ENCODE measurements at regions not wholly inside any gene's neighbourhood (a gene's known extent, or its start where the extent isn't known, plus 50 kb on each side); places are given as distances from the start of the nearest gene placed in this dataset.
"Not testable (repeated sequence)": the region's sequence is repeated elsewhere in the genome, so short reads cannot be mapped to it uniquely, and the experiment has no call there.

DNA sequence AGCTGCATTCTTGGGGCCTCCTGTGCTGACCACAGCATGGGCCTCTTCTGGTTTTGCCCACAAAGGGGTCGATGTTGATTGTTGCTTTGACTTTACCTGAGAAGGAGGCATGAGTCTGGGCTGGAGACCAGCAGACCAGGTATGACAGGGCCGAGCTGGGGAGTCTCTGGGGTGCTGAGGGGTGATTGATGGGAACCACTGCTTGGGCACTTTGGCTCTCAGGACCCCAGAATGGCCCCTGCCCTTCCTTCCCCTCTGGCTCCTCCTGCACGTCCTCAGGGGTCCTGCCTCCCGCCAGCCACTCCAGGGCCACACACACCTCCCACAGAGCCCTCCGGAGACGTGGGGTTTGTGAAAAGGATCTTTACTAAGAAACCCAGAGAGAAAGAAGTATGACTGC is 70.0 kb downstream of the TMEM121 start:
- H3K27me3 Mint-ChIP-seq, H3K4me3 Mint-ChIP-seq, ATAC-seq, H3K27ac Mint-ChIP-seq, H3K4me1 Mint-ChIP-seq, H3K9me3 Mint-ChIP-seq, DNase-seq: not testable (repeated sequence)

DNA sequence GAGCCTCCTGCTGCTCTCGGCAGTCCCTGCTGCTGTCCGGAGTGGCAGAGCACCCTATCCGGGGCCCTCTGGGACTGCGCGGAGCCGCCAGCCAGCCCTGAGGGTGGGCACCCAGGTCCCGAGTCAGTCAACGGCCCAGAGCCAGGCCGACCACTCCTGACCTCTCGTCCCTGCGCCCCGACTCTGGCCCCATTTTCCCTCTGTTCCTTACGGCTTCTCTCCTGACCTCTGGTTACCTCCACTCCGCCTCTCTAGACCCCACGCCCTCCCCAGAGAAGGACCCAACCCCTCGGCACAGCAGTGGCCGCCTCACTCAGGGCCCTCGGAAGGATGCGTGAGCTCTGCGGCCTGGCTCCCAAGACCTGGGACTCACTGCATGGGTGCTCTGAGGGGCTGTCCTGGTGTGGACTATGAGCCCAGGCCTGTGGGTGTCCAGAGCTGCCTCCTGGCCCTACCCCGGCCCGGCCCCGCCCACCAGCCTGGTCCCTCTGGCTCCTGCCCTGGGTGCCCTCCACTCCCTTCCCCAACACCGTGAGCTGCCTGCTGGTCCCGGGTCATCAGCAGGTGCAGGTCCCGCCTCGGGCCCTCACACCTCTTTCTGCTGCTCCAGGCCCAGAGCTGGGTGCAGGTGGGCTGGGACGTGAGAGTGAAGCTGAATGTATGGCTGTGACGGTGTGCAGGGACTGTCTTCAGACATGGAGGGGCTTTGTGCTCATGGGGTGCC is 71.8 kb downstream of the TMEM121 start:
- DNase-seq, H3K4me1 Mint-ChIP-seq, H3K4me3 Mint-ChIP-seq, H3K27me3 Mint-ChIP-seq, H3K27ac Mint-ChIP-seq, H3K9me3 Mint-ChIP-seq: not testable (repeated sequence)
- peak; percentile 2 for ATAC-seq

DNA sequence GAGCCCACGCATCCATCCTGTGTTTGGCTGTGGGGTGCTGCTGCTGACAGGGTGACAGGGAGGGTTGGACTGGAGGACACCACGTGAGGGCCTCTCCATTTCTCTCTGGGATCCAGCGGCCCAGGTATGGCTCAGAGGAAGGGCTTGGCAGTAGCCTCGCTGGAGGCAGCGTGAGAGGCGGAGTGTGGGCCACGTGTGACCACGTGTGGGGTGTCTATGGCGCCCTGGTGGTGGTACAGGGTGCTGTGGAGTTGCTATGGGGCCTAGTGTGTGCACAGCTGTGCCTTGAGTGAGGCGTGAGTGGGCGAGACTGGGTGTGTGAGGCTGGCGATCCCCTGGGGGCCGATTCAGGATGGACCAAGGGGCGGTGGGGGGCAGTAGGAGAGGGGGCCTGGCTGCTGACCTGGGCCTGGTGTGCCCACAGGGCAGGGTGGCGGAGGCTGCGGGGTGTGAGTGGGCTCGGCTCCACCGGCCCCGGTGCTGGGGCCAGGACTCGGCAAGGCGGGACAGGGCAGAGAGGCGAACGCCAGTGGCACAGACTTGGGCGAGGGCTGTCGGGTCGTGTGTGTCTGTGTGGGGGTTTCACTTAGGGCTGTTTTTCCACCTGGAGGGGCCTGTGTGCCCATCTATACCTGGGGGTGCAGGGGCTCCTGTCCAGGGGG is 72.7 kb downstream of the TMEM121 start:
- not testable (repeated sequence) for H3K9me3 Mint-ChIP-seq, H3K27ac Mint-ChIP-seq, H3K4me3 Mint-ChIP-seq, H3K27me3 Mint-ChIP-seq, DNase-seq, H3K4me1 Mint-ChIP-seq
- peak; percentile 27 for ATAC-seq

DNA sequence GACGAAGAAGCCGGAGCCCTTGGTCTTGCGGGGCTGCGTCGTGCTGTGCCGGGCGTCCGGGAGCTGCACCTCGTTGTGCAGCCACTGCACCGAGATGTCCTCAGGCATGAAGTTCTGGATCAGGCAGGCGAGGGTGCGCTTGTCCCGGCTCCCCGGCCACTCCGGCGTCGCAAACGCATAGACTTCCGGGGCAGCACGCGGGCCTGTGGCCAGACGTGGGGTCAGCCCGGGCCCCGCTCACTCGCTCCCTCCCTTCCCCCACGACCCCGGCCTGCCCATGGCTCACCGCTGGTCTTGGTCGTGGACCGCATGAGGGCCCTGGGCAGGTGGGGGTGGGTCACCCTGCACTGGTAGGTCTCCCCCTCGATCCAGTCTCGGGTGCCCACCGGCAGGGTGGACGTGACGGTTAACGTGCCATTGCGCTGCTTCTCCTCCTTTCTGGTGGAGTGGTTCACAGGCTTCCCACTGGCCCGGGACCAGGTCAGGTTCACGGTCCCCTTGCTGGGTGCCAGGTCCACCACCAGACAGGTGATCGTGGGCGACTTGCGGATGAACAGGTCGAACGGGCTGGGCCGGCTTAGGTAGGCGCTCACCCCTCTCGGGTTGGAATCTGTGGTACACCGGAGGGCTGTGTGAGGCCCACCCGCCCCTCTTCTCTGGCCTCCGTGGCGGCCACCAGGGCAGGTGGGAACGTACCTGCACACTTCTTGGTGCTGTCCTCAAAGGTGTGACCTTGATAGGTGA is 74.0 kb downstream of the TMEM121 start:
- H3K4me3 Mint-ChIP-seq, H3K9me3 Mint-ChIP-seq, H3K27me3 Mint-ChIP-seq, H3K27ac Mint-ChIP-seq, H3K4me1 Mint-ChIP-seq, DNase-seq: not testable (repeated sequence)
- peak; percentile 21 for ATAC-seq

DNA sequence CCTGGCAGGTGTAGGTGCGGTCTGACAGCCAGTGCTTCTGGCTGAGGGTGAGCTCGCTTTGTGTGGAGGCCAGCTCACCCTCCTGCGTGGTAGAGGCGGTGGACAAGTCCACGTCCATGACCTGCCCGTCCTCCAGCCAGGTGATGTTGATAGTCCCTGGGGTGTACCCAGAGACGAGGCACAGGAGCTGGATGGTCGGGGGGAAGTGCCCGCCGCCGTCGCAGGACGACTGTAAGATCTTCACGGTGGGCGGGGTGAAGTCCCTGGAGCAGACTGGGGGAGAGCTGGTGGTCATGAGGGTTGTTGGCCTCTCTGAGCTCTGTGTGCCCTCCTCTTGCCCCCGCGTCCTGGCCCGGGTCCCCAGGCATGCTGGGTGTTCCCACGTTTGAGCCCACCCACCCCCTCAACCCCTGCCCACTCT is 74.6 kb downstream of the TMEM121 start:
- no peaks in the 10 kb centered on the region for H3K9me3 Mint-ChIP-seq
- no peak for ATAC-seq

DNA sequence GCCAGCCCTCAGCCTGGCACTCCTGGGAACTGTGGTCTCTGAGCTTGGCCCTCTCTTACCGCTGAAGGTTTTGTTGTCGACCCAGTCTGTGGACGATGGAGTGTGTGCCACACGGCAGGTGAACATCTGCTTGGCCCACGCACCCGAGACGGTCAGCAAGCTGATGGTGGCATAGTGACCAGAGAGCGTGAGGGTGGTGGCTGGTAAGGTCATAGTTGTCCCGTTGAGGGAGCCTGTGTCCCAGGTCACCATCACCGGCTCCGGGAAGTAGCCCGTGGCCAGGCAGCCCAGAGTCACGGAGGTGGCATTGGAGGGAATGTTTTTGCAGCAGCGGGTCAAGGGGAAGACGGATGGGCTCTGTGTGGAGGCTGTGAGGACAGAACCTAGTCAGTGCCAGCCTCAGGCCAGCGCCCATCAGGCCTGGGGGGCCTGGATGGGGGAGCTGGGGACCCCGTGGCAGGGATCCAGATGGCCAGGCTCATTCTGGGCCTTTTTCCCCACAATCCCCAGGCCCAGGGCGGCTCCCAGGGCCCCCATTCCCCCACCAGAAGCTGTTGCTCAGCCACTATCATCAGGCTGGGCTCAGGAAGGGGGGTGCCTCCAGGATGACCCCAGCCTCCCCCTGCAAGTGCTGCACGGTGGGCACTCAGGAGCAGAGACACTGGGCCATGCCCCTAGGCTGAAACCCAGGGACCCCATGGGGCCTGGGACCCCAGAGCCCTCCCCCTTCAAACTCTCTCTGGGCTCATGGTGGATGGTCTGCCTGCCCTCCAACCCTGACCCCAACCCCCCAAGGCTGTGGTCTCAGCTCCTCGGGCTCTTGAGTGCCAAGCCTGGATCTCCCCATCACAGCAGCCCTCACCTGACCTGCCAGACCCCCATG is 75.2 kb downstream of the TMEM121 start:
- Mint-ChIP-seq H3K9me3 (no peaks in the 10 kb centered on the region), H3K27ac (peak overlapping the region in 1 of 2 donors; percentile 74), H3K4me1 (peaks cover 6% of the 10 kb centered on the region), H3K27me3 (no peaks in the 10 kb centered on the region), H3K4me3 (no peak overlapping the region)
- DNase-seq (no peak), ATAC-seq (peak; percentile 6)

More for the DNA sequence above, 74.6 kb downstream of the TMEM121 start:
- H3K27me3 Mint-ChIP-seq = no peaks in the 10 kb centered on the region
- H3K4me1 Mint-ChIP-seq = peaks cover 3% of the 10 kb centered on the region
- no peak overlapping the region for H3K27ac Mint-ChIP-seq
- DNase-seq = no peak
- H3K4me3 Mint-ChIP-seq = no peak overlapping the region

DNA sequence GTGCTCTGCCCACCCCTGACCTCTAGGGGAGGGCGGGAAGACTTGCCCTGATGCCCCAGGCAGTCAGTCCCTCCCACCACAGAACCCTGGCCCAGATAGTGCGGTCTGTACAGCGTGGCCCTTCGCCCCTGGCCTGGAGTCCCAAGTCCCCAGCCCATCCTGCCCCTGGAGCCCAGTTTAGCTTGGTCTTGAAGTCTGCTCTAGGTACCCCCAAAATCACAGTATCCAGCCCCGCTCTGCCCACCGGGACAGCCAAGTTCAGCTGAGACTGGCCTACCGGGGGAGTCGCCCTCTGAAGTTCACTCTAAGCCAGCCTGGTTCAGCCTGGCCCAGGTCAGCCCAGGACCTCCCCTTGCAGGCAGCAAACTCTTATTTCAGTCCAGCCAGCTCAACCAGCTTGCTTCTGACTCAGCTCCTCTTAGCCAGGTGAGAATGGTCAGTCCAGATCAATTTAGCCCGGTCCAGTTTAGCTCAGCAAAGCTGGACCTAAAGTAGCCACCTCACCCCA is 75.9 kb downstream of the TMEM121 start:
- no peak for ATAC-seq
- peaks cover 6% of the 10 kb centered on the region for H3K4me1 Mint-ChIP-seq
- no peaks in the 10 kb centered on the region for H3K27me3 Mint-ChIP-seq
- DNase-seq = no peak
- no peak overlapping the region for H3K4me3 Mint-ChIP-seq
- no peaks in the 10 kb centered on the region for H3K9me3 Mint-ChIP-seq
- H3K27ac Mint-ChIP-seq = peak overlapping the region; percentile 16 to 74

DNA sequence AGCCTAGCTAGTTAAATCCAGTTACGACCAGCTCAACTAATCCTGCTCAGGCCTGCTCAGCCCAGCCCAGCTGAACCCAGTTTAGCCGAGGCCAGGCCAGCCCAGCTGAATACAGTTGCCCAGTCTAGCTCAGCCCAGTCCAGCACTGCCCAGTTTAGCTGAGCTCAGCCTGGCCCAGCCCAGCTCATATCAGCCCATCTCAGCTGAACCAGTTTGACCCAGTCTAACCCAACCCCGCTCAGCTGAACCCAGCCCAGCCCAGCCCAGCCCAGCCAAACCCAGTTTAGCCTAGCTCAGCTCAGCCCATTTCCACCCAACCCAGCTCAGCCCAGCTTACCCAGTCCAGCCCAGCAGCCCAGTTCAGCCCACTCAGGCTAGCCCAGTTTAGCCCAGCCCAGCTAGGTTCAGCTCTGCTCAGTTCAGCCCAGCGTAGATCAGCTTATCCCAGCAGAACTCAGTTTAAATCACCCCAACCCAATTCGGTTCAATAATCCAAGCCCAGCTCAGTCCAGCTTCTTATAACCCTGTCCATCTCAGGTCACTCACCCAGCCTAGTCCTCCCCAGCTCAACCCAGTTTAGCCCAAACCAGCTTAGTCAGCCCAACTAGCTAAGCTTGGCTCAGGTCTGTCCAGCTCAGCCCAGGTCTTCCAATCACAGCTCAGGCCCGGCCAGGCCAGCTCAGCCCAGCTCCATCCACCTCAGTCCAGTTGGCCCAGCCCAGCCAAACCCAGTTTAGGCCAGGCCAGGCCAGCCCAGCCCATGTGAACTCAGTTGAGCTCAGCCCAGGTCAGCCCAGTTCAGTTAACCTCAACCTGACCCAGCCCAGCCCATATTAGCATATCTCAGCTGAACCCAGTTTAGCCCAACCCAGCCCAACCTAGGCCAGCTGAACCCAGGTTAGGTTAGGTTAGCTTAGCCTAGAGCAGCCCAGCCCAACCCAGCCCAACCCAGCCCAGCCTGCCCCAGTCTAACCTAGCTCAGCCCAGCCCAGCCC is 76.7 kb downstream of the TMEM121 start:
- ATAC-seq = no peak
- no peak for DNase-seq
- H3K27me3 Mint-ChIP-seq = no peaks in the 10 kb centered on the region
- H3K4me3 Mint-ChIP-seq = no peak overlapping the region
- no peaks in the 10 kb centered on the region for H3K9me3 Mint-ChIP-seq
- H3K4me1 Mint-ChIP-seq = peaks cover 6% of the 10 kb centered on the region
- no peak overlapping the region for H3K27ac Mint-ChIP-seq

DNA sequence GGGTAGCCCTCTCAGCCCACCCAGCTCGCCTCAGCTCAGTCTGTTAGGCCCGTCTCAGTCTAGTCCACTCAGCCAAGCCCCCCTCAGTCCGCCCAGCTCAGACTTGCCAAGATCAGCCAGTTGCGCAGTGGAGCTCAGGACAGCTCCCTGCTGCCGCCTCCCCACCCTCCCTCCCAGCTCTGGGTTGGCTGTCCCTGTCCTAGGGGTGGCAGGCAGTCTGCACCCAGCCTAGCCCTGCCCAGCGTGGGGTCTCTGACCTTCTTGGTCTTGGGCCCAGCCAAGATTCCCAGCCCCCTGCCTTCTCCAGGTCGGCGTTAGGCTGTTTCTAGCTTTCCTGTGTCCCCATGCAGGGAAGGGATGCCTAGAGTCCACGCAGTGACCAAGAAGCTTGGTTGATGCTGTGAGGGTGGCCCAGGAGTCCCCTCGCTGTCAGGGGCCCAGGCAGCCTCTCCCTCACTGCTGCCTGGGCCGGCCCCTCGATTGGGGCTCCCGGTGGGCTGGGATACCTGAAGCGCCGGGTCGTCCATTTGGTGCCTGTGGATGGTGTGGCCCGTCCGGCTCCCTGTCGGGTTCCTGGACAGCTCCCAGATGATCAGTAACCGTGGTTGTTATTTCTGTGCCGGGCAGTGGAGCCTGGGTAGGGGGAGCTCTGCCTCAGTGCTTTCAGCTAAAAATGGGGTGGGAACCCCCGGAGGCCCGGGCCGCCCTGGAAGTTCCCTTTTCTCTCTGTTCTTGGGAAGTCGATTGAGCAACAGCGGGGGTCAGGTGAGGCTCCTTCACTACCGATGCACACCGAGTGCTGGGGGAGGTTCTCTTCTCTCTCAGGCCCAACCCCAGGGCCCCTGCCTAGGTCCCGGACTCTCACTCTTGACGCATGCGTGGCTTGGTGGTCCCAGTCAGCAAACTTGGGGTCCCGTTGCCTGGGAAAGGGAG is 78.4 kb downstream of the TMEM121 start:
- ATAC-seq, H3K27me3 Mint-ChIP-seq, H3K27ac Mint-ChIP-seq, DNase-seq, H3K4me3 Mint-ChIP-seq, H3K9me3 Mint-ChIP-seq, H3K4me1 Mint-ChIP-seq: not testable (repeated sequence)

DNA sequence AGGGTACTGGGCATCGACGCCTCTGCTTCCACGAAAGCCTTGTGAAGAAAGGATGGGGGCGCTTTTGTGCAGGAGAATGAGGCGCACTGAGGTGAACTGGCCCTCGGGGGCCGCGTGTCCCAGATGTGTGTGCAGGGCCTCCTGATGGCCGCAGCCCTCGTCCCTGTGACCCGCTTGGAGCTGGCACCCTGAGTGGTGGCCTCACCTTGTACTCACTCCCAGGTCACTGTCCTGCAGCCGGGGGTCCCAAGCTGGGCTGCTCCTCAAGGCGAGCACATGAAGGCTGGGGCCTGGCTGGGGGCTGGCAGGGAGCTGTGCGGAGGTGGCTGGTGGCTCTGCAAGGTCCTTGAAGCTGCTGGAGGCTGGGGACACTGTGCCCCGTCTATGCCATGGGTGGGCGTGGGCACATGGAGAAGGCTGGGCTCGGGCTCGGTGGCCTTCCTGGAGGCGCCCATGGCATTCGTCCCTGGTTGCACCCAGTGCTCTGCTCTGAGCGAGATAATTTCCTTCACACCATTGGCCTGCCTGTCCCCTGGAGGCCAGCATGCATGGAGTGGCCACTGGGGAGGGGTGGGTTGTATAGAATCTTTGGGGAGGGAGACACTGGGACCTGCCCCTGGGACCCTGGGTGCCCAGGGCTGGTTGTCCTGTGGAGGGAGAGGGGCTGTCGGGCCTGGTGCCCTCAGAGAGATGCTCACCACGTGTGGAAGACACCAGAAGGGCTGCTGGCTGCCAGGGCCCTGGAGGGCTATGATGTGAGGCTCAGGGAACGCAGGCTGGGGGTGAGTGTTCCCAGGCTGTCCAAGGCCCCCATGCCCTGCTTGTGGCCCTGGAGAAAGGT is 79.3 kb downstream of the TMEM121 start:
- H3K4me3 Mint-ChIP-seq = no peak overlapping the region
- DNase-seq (no peak), ATAC-seq (no peak)
- peak overlapping the region in 1 of 2 donors; percentile 59 for H3K27ac Mint-ChIP-seq
- peaks cover 6% of the 10 kb centered on the region for H3K4me1 Mint-ChIP-seq
- no peaks in the 10 kb centered on the region for H3K9me3 Mint-ChIP-seq
- no peaks in the 10 kb centered on the region for H3K27me3 Mint-ChIP-seq

DNA sequence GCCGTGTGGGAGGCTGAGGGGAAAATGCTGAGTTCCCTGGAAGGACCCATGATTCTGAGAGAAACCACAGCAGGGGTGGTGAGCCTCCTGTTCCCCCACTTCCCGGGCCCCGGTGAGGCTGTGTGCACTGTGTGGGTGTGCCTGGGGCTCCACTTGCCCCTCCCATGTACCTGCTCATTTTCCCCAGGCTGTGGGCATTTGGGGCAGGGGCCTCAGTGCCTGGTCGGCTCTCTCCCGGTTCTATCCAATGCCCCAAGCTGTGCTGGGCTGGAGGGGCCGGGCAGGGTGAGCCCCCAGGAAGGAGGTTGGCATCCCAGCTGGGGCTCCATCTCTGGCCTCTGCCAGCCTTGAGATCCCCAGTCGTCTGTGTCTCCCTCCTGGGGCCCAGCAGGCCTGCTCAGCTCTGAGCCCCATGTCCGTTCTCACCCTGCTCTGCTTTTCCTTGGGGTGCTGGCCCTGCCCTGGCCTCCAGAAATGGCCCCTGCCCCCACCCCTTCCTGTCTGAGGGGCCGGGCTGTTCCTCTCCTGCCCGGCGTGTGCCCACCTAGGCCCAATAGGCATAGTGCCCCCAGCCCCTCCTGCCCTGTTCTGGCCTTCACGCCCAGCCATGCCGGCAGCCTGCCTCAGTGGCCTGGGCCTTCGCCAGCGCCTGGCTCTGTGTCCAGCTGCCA is 80.1 kb downstream of the TMEM121 start:
- not testable (repeated sequence) for H3K27me3 Mint-ChIP-seq, DNase-seq, H3K4me3 Mint-ChIP-seq, H3K4me1 Mint-ChIP-seq, H3K9me3 Mint-ChIP-seq, ATAC-seq
- H3K27ac Mint-ChIP-seq = peak overlapping the region in 1 of 2 donors; percentile 59

DNA sequence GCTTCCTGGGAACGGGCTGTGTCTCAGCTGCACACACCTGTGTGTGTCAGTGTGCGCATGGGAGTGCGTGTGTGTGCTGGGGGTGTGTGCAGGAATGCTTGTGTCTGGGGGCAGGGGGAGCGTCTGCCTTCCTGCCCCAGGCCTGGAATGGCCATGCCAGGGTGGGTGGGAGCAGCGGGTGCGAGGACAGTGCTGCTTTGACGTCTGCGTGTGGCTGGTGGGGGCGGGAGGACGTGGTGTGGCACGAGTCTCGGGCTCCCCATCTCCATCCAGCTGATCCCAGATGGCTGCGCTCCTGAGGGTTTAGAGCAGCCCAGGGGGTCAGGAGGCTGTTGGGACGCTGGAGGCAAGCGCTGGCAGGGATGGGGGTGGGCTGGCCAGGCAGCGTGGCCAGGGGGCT is 80.6 kb downstream of the TMEM121 start:
- not testable (repeated sequence) for H3K9me3 Mint-ChIP-seq, H3K4me3 Mint-ChIP-seq, H3K27me3 Mint-ChIP-seq, H3K4me1 Mint-ChIP-seq, H3K27ac Mint-ChIP-seq, DNase-seq, ATAC-seq

Data from stimulated activated naive CD8-positive, alpha-beta T cell treated with anti-CD3 and anti-CD28 coated beads, Interleukin-15, amount 100 ng/mL, for 72 hours (primary cell).